A549 (cell line): ENCODE measurements at regions not wholly inside any gene's neighbourhood (a gene's known extent, or its start where the extent isn't known, plus 50 kb on each side); places are given as distances from the start of the nearest gene placed in this dataset.

Experiments
- ATAC-seq, 2 experiments: fragments of 200-7000 bp in 1 of 2; fragments of >200 bp in 1 of 2; cut with Nextera tagmentation in 1 of 2; cut with Tn5 transposase in 1 of 2; 3 replicates each; pipeline versions ENCODE4 v1.8.0 to v1.9.1; 2018 to 2020; ENCODE audit warnings: mild to moderate bottlenecking in 1 of 2, moderate library complexity in 1 of 2
- CTCF ChIA-PET: fragments of 300-600 bp; sonication (Branson Sonifier 250); formaldehyde crosslinking; extraction: SDS; loops from one replicate; lab custom pipeline; 2021; ENCODE audit warnings: antibody characterized with exemption, inconsistent platforms; lab: Yijun Ruan, JAX
- POLR2A ChIA-PET: fragments of 350-600 bp; formaldehyde crosslinking; extraction: SDS; loops from one replicate; lab custom pipeline; 2021; ENCODE audit warnings: antibody characterized with exemption, inconsistent platforms; lab: Yijun Ruan, JAX
- DNase-seq, 2 experiments: peaks; one replicate each; pipeline versions ENCODE4 v3.0.0 to v3.0.0-alpha.2; 2011 to 2016; ENCODE audit warnings: low read depth in 1 of 2, low spot score in 1 of 2
- FAIRE-seq: peaks from 2 replicates; lab custom pipeline; 2011; peaks lifted over from hg19 to GRCh38; lab: Jason Lieb, UNC
- H3K27ac ChIP-seq, 2 experiments: fragments of >200 bp; sonication (Bioruptor Twin); formaldehyde crosslinking; 3 replicates each; pipeline ENCODE4 v1.5.1; 2016 to 2017
- H3K4me1 ChIP-seq: fragments of >200 bp; sonication (Bioruptor Twin); formaldehyde crosslinking; 3 replicates; pipeline ENCODE4 v1.6.1; 2016
- H3K4me2 ChIP-seq: fragments of >200 bp; sonication (Bioruptor Twin); formaldehyde crosslinking; 3 replicates; pipeline ENCODE4 v1.6.1; 2016
- H3K4me3 ChIP-seq: fragments of >200 bp; sonication (Bioruptor Twin); formaldehyde crosslinking; 3 replicates; pipeline ENCODE4 v1.5.1; 2016
- H3K9me3 ChIP-seq: fragments of >200 bp; sonication (Bioruptor Twin); formaldehyde crosslinking; 3 replicates; pipeline ENCODE4 v1.6.1; 2016
- ATOH8 ChIP-seq: fragments of 250-450 bp; sonication (Bioruptor Pico); IDR thresholded peaks from 2 replicates; pipeline ENCODE4 v1.5.0; 2020; ENCODE audit warnings: low read depth, mild to moderate bottlenecking, moderate library complexity
- BHLHE40 ChIP-seq: IDR thresholded peaks from 2 replicates; pipeline ENCODE4 v1.6.1; 2012; ENCODE audit warnings: low read depth, low read length, inconsistent platforms
- CBX8 ChIP-seq: fragments of 200-600 bp; sonication (generic); IDR thresholded peaks from 2 replicates; pipeline ENCODE4 v1.6.1; 2016
- CHD2 ChIP-seq: fragments of 150-350 bp; IDR thresholded peaks from 2 replicates; pipeline ENCODE4 v1.6.1; 2014; ENCODE audit warnings: low read length; ENCODE audit not compliant: partially characterized antibody
- CHD4 ChIP-seq: fragments of 200-600 bp; sonication (generic); IDR thresholded peaks from 2 replicates; pipeline ENCODE4 v1.6.1; 2016; ENCODE audit warnings: antibody characterized with exemption, mild to moderate bottlenecking, borderline replicate concordance
- EHF ChIP-seq: fragments of 250-450 bp; sonication (Bioruptor Pico); IDR thresholded peaks from 2 replicates; pipeline ENCODE4 v1.5.0; 2020; ENCODE audit warnings: mild to moderate bottlenecking
- ESRRA ChIP-seq: fragments of 150-350 bp; IDR thresholded peaks from 2 replicates; pipeline ENCODE4 v1.6.1; 2014; ENCODE audit warnings: mild to moderate bottlenecking, low read length, borderline replicate concordance
- FOSB ChIP-seq: fragments of 250-450 bp; sonication (Bioruptor Pico); IDR thresholded peaks from 2 replicates; pipeline ENCODE4 v1.5.0; 2020; ENCODE audit warnings: mild to moderate bottlenecking, moderate library complexity
- FOXS1 ChIP-seq: fragments of 250-450 bp; sonication (Bioruptor Pico); IDR thresholded peaks from 2 replicates; pipeline ENCODE4 v1.5.0; 2020; ENCODE audit warnings: mild to moderate bottlenecking, moderate library complexity
- GATA3 ChIP-seq: IDR thresholded peaks from 2 replicates; pipeline ENCODE4 v1.6.1; 2012; ENCODE audit warnings: borderline replicate concordance
- HDAC2 ChIP-seq: fragments of 200-600 bp; sonication (generic); IDR thresholded peaks from 2 replicates; pipeline ENCODE4 v1.6.1; 2016
- HOXA7 ChIP-seq: fragments of 250-450 bp; sonication (Bioruptor Pico); IDR thresholded peaks from 2 replicates; pipeline ENCODE4 v1.5.0; 2020; ENCODE audit warnings: mild to moderate bottlenecking, moderate library complexity
- JUN ChIP-seq, 2 experiments: fragments of >200 bp; sonication (Bioruptor Twin); formaldehyde crosslinking; IDR thresholded peaks; 2 replicates in 1 of 2; 3 replicates in 1 of 2; pipeline ENCODE4 v1.6.1; 2016 to 2017
- KDM5A ChIP-seq: fragments of 200-600 bp; sonication (generic); IDR thresholded peaks from 2 replicates; pipeline ENCODE4 v1.6.1; 2016; ENCODE audit warnings: antibody characterized with exemption, mild to moderate bottlenecking
- MAFK ChIP-seq: fragments of 450-650 bp; IDR thresholded peaks from 2 replicates; pipeline ENCODE4 v1.6.1; 2014; ENCODE audit not compliant: partially characterized antibody
- MAX ChIP-seq: IDR thresholded peaks from 2 replicates; pipeline ENCODE4 v1.6.1; 2012
- MAZ ChIP-seq: fragments of 150-350 bp; IDR thresholded peaks from 2 replicates; pipeline ENCODE4 v1.6.1; 2014; ENCODE audit warnings: antibody characterized with exemption, low read depth, low read length, borderline replicate concordance
- MYC ChIP-seq: IDR thresholded peaks from 2 replicates; pipeline ENCODE4 v1.6.1; 2012; ENCODE audit warnings: mild to moderate bottlenecking, inconsistent platforms, low read length, improper control_type of control experiment, borderline replicate concordance
- NFE2L2 ChIP-seq: fragments of 150-350 bp; conservative IDR thresholded peaks from 2 replicates; pipeline ENCODE4 v1.6.1; 2014; ENCODE audit warnings: low read length
- REST ChIP-seq: fragments of 200-600 bp; sonication (generic); IDR thresholded peaks from 2 replicates; pipeline ENCODE4 v1.6.1; 2016; ENCODE audit warnings: antibody characterized with exemption, mild to moderate bottlenecking, moderate library complexity
- RFX5 ChIP-seq: fragments of 450-650 bp; IDR thresholded peaks from 2 replicates; pipeline ENCODE4 v1.7.1; 2014; ENCODE audit warnings: antibody characterized with exemption, mild to moderate bottlenecking, moderate library complexity
- TFCP2L1 ChIP-seq: fragments of 250-450 bp; sonication (Bioruptor Pico); IDR thresholded peaks from 2 replicates; pipeline ENCODE4 v1.5.0; 2021; ENCODE audit warnings: mild to moderate bottlenecking
- TP53 ChIP-seq: fragments of 250-450 bp; sonication (Bioruptor Pico); IDR thresholded peaks from 2 replicates; pipeline ENCODE4 v1.5.0; 2021; ENCODE audit warnings: mild to moderate bottlenecking, moderate library complexity
- ZFP36 ChIP-seq: fragments of 450-650 bp; IDR thresholded peaks from 2 replicates; pipeline ENCODE4 v1.6.1; 2014; ENCODE audit warnings: borderline replicate concordance; ENCODE audit not compliant: partially characterized antibody
- WGBS: methylation state at CpG from one replicate; pipeline ENCODE4 v1.1.6; 2017; ENCODE audit errors: missing lambda C conversion rate; 5-methylcytosine and 5-hydroxymethylcytosine counted together

GRCh38 chr2:133943108-133943507 is 310.8 kb upstream of the MGAT5 start:
- FAIRE-seq (no peak), DNase-seq (no peak), ATAC-seq (no peak)
- Histone ChIP-seq H3K4me2 (no peak overlapping the region), H3K27ac (no peak overlapping the region), H3K4me1 (no peaks in the 10 kb centered on the region), H3K9me3 (no peaks in the 10 kb centered on the region), H3K4me3 (no peak overlapping the region)
- 23% methylated on average over 5 of the region's 5 CpGs for WGBS
- POLR2A ChIA-PET = no interaction called here
- no peak for TF ChIP-seq MAZ
- no peak for TF ChIP-seq BHLHE40
- TF ChIP-seq RFX5 = no peak
- TF ChIP-seq MYC = no peak
- no peak for TF ChIP-seq TP53 (CRISPR knock-in tag)
- no peak for TF ChIP-seq NFE2L2
- no peak for TF ChIP-seq ZFP36
- TF ChIP-seq EHF (CRISPR knock-in tag) = no peak
- TF ChIP-seq MAFK = no peak
- TF ChIP-seq CHD2 = no peak
- TF ChIP-seq HOXA7 (CRISPR knock-in tag) = no peak
- TF ChIP-seq TFCP2L1 (CRISPR knock-in tag) = no peak
- no peak for TF ChIP-seq FOSB (CRISPR knock-in tag)
- CTCF ChIA-PET = no interaction called here

- no peak overlapping the region for H3K4me2 ChIP-seq
- no peak overlapping the region for H3K27ac ChIP-seq
- no peak overlapping the region for H3K4me3 ChIP-seq
- CTCF ChIA-PET = interaction anchor here (0.6 kb wide), 1 partner anchor 1712 kb away, joined by 3 read pairs; no protein-coding TSS in a partner anchor
- H3K9me3 ChIP-seq = no peaks in the 10 kb centered on the region
- DNase-seq (no peak), FAIRE-seq (no peak)
- no peaks in the 10 kb centered on the region for H3K4me1 ChIP-seq
- POLR2A ChIA-PET = no interaction called here
- WGBS = 10% methylated on average over 3 of the region's 3 CpGs
- TF ChIP-seq MAX = no peak
- TF ChIP-seq MAZ = no peak
- TF ChIP-seq, all 56 proteins: peak for 0
- ATAC-seq = no peak
Observed at GRCh38 chr2:133945089-133945488, 308.8 kb upstream of the MGAT5 start.

GRCh38 chr2:133947057-133947456 is 306.8 kb upstream of the MGAT5 start:
- no peaks in the 10 kb centered on the region for H3K4me1 ChIP-seq
- ATAC-seq (no peak), DNase-seq (no peak), FAIRE-seq (no peak)
- WGBS = 9% methylated on average over 1 of the region's 1 CpG
- no peak overlapping the region for H3K4me2 ChIP-seq
- TF ChIP-seq REST = no peak
- no peak for TF ChIP-seq FOSB (CRISPR knock-in tag)
- TF ChIP-seq GATA3 = no peak
- no peak for TF ChIP-seq EHF (CRISPR knock-in tag)
- TF ChIP-seq JUN (IDR thresholded peaks at IDR 0.05) = no peak
- TF ChIP-seq ESRRA = no peak
- TF ChIP-seq KDM5A = no peak
- no peak for TF ChIP-seq ATOH8 (CRISPR knock-in tag)
- TF ChIP-seq HDAC2 = no peak
- no peak for TF ChIP-seq CBX8
- no peak for TF ChIP-seq CHD4
- TF ChIP-seq FOXS1 (CRISPR knock-in tag) = no peak
- TF ChIP-seq, all 56 proteins: peak for 0
- Histone ChIP-seq H3K4me3 (no peak overlapping the region), H3K27ac (no peak overlapping the region), H3K9me3 (no peaks in the 10 kb centered on the region)
- ChIA-PET CTCF (no interaction called here), POLR2A (no interaction called here)
